ENCODE measurements at regions not wholly inside any gene's neighbourhood (a gene's known extent, or its start where the extent isn't known, plus 50 kb on each side); places are given as distances from the start of the nearest gene placed in this dataset.

GRCh38 chrX:94256396-94256795 lies 582.4 kb downstream of the FAM133A start:
- no peak for TF ChIP-seq POLR2AphosphoS5 (IDR thresholded peaks at IDR 0.05)
- no peak for TF ChIP-seq CTCF (IDR thresholded peaks at IDR 0.05)
